HG03378 (cell line): ENCODE measurements at regions not wholly inside any gene's neighbourhood (a gene's known extent, or its start where the extent isn't known, plus 50 kb on each side); places are given as distances from the start of the nearest gene placed in this dataset.

Experiments used
- ATAC-seq: cut with Tn5 transposase; IDR thresholded peaks from one replicate; pipeline ENCODE4 v1.9.1; 2021; ENCODE audit warnings: mild to moderate bottlenecking, moderate library complexity; ENCODE audit not compliant: unreplicated experiment

- no peak for ATAC-seq
These were observed 605.4 kb upstream of the REG3G start for GRCh38 chr2:78420132-78420531.

DNA sequence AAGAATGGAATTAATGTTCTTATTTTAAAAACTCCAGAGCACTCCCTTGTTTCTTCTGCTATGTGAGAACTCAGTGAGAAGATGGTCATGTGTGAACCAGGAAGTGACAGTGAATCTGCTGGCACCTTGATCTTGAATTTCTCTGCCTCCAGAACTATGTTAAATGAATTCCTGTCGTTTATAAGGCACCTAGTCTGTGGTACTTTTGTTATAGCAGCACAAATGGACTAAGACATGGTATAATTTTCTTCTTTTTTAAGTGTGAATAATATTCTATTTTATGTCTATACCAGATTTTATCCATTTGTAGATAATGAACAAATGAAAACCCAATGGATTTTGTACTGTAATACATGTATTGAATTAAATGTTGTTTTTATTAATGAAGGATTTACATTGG is 601.9 kb upstream of the REG3G start:
- ATAC-seq, result no peak

DNA sequence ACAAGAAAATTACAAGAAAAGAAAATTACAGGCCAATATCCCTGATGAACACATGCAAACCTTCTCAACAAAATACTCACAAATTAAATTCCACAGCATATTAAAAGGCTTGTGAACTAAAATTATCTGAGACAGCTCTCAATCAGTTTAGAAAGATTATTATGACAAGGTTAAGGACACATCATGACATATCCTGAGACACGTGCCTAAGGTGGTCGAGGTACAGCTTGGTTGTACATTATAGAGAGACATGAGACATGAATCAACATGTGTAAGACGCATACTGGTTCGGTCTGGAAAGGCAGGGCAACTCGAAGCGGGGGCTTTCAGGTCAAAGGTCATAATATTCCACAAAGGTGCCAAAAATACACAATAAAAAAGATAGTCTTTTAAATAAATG is 598.3 kb upstream of the REG3G start:
- ATAC-seq, result no peak

GRCh38 chr2:78431241-78431640 is 594.3 kb upstream of the REG3G start:
- no peak for ATAC-seq

DNA sequence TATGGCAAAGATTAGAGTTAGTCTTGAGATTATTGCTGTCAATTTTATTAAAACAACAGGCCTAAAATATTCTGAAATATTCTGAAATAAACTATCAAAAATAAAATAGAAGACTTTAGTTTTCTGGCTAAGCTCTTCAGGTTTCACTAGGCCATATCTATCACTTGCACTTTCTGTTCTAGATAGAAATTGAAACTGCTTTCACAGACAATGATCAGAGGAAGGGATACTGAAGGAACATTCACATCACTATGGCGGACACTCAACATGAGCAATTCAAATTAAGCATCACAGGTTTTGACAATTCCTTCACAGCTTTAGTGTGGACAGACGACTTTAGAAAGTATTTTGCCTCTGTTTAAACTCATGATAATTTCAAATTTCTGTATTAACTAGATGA is 586.4 kb upstream of the REG3G start:
- ATAC-seq, result no peak

DNA sequence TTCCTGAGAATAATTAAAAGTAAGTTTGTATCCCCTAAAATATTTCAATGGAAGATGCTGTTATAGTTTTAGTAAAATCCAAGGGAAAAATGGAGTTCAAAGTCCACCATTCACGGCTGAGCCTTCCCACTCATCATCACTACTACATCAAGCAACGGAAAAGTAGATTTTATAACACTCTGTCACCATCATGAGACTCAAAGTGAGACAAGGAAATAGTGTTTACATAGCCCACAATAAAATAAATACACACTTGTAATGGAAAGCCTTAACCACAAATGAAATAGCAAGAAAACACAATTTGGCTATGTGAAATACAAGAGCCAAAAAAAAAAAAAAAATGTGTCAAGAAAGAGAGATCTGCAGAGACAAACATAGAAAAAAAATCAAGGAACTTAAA is 569.9 kb upstream of the REG3G start:
- no peak for ATAC-seq

- ATAC-seq, result no peak
These were observed 568.2 kb upstream of the REG3G start for GRCh38 chr2:78457269-78457668.

DNA sequence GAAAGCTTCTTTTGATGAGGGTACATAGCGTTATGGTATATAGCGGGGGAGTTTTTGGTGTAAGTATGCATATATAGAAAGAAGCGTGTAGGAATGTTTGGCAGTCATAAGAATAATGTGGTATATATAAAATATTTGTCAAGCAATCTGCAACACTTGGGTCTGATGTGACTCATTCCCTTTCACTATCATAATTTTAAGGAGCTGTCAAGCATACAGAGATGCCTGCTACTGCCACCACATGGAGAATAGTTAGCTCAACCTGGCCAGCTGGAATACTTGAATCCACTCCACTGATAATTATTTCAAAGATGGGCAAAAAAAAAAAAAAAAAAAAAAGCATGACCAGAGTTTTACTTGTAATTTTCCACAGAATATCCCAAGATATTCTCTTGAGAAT is 559.8 kb upstream of the REG3G start:
- no peak for ATAC-seq

DNA sequence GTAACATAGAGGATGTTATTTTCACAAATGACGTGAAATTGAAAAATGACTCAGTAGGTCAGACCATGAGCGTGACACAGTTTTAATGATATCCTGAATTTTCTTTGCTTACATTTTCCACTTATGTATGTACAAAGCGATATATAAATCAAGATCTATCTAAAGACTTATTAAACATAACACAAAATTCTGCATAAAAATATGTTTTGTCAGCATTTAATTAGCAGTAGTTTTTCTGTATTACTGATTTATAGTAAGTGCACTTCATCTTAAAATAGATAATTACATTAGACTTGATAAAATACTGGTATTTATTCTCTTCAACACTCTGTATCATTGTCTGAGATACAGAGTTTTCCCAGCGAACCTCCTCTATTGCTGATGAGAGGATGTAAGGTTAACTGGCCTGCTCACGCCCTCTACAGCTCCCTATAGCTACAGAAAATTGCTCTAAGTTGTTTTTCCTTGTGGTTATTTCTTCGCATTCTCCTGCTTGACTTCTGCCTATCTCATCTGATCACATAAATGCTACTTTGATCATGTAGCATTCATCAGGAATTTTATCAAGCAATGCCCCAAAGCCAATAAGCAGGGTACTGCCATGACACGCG is 548.8 kb upstream of the REG3G start:
- no peak for ATAC-seq

- no peak for ATAC-seq
These were observed 538.9 kb upstream of the REG3G start for GRCh38 chr2:78486565-78486964.

GRCh38 chr2:78498125-78498524 is 527.4 kb upstream of the REG3G start:
- no peak for ATAC-seq

GRCh38 chr2:78506301-78506700 is 519.2 kb upstream of the REG3G start:
- no peak for ATAC-seq

- no peak for ATAC-seq
These were observed 503.6 kb upstream of the REG3G start for GRCh38 chr2:78521938-78522337.

GRCh38 chr2:78532762-78533379 is 492.6 kb upstream of the REG3G start:
- ATAC-seq, result no peak

GRCh38 chr2:78535395-78535794 is 490.1 kb upstream of the REG3G start:
- no peak for ATAC-seq

- ATAC-seq, result no peak
These were observed 487.2 kb upstream of the REG3G start for GRCh38 chr2:78538322-78538721.

DNA sequence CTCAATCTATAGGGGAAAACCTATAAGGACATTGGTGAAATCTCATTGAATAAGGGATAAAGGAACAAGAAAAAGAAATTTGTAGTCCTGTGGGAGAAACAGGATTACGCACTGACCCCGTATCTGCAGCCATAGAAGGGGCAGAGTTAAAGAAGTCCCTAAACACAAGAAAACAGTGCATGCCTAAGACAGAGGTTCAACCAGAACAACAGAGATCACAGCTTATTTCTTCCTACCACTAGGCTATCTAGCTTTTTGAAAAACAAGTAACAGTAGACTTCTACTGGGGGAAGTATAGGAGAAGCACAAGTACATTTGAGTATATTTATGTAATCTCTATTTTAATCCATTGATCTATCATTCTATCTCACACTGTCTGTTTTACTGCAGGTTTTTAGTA is 485.2 kb upstream of the REG3G start:
- ATAC-seq, result no peak

DNA sequence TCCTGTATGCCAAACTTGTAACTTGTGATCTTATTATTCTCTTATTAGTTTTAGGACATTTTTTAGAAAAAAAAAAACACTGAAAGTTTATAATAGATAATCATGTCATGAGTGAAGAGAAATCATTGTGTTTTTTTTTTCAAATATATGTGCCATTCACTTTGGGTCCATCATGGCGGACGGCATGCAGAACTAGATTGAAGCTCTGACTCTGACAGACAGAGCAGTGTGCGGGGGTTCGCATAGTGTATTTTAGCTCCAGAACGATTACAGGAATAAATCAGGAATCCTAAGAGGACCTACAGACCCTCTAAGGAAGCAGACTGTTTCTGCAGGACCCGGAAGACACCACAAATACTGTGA is 484.4 kb upstream of the REG3G start:
- no peak for ATAC-seq

DNA sequence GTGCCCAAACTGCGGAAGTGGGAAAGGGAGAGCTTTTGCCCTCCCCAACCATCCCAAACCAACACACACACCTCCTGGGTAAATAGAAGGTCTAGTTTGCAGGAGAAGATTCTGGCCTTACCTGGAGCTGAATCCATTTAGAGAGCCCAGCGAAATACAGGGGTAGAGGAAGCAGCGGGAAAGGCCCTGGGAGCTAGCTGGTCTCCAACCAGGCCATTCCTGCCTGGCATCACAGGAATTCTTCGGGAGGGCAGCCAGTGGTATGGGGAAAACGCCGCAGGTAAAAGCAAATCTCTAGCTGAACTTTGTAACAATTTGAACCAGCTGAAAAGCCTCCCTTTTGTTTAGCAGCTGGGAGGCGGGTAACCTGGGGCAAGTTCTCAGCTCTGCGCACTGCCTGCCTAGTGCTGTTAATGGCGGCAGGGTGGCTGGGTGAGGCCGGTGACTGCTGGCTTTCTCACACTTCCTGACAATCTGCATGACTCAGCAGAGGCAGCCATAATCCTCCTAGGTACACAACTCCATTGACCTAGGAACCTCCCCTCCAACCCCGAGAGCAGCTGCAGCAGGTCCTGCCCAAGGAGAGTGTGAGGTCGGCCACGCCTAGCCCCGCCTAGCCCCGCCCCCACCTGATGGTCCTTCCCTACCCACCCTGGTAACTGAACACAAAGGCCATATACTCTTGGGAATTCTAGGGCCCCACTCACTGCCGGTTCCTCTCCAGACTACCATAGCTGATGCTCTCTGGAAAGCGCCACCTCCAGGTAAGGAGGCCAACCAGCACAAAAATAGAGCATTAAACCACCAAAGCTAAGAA is 483.8 kb upstream of the REG3G start:
- no peak for ATAC-seq

DNA sequence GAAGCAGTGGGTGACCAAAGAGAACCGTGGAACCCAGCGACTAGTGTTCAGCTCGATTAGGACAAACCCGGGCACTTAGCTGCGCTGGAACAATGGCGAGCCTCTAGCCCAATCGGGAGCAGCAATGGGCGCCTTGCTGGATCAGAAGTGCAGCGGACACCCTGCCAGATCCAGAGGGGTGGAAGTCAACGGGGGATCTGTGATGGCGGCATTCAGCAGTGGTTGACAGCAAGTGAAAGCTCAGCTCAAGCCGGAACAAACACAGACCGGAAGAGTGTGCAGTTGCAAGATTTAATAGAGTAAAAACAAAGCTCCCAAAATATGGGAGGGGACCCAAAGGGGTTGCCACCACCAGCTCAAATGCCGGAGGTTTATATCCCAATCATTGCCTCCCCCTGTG is 478.7 kb upstream of the REG3G start:
- no peak for ATAC-seq

DNA sequence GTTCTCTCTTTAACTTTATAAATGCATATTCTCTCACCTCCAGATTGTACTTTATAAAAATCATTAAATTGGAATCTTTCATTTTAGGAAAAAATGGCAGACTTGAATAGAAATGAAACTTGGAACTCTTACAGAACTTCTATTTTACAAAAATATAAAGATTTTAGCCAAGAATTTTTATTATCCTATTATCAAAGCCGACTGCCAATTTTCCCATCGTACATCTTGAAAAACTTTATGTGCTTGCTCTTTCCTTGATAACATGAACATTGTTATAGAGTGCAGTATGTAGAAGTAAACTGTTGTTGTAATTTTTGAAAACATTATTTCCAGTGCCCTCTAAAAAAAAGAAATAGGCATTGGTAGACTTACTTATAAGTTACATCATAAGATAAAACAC is 475.7 kb upstream of the REG3G start:
- ATAC-seq, result no peak

DNA sequence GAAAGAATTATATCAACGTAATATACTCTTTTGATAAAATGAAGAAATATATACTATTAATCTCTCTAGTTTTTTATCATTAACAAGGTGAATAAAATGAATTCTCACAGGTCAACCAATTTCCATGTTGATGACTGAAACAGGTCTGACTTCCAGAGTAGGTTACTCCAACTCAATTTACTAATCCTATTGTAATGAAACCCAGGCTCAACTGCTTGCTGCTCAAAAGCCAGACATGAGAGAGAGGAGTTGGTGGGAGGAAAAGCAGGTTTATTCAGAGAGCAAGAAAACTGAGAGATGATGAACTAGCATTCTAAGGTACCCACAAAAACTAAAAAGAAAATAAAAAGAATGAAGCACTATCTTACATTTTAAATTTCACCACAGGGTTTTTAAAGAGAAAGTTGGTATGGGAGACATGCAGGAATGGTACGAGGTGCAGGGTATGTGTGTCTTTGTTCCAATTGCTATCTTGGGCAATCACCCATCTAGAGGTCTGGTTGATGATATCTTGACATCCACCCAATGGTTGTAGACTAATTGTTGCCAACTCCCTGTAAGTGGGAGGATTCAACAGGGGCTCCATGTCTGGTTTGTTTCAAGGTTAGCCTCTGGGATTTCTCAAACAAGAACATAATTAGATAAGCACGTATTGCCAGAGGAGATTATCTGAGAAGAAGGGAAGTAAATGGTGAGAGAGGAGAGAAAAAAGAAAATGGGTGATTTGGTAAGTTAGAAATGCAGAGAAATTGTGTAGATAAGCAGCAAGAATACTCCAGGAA is 471.4 kb upstream of the REG3G start:
- ATAC-seq, result no peak
